Mesenteric fat pad (tissue), 1 donor: ENCODE measurements at regions not wholly inside any gene's neighbourhood (a gene's known extent, or its start where the extent isn't known, plus 50 kb on each side); places are given as distances from the start of the nearest gene placed in this dataset.
"Not testable (repeated sequence)": the region's sequence is repeated elsewhere in the genome, so short reads cannot be mapped to it uniquely, and the experiment has no call there.

Source experiments
- DNase-seq: peaks from one replicate; pipeline ENCODE4 v3.0.0-alpha.2; 2020; ENCODE audit warnings: low spot score
- donor health status: DM: yes; HTN: yes; CAD: no.

- no peak for DNase-seq
Measured at GRCh38 chrX:74180716-74181115, 123.3 kb upstream of the ZCCHC13 start.

GRCh38 chrX:74179990-74180389 lies 124.0 kb upstream of the ZCCHC13 start:
- no peak for DNase-seq

DNA sequence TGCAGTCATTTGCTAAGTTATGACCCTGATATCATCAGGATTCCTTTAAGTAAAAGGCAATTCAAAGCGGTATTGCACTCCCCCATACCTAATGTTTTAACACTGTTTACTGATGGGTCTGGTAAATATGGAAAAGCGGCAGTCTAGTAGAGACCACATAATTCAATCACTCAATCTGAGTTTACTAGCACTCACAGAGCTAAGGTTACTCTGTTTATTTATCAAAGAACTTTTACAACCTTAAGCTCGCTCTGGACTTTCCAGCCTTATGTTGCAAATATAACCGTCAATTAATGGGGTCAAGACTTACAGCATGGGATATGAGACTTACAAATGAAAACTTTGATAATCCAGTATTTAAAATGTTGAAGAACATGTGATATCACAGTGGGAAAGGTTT lies 124.5 kb upstream of the ZCCHC13 start:
- no peak for DNase-seq

GRCh38 chrX:74179071-74179470 lies 124.9 kb upstream of the ZCCHC13 start:
- DNase-seq = no peak

GRCh38 chrX:74178536-74178935 lies 125.4 kb upstream of the ZCCHC13 start:
- DNase-seq = no peak

GRCh38 chrX:74171465-74171864 lies 132.5 kb upstream of the ZCCHC13 start:
- no peak for DNase-seq

DNA sequence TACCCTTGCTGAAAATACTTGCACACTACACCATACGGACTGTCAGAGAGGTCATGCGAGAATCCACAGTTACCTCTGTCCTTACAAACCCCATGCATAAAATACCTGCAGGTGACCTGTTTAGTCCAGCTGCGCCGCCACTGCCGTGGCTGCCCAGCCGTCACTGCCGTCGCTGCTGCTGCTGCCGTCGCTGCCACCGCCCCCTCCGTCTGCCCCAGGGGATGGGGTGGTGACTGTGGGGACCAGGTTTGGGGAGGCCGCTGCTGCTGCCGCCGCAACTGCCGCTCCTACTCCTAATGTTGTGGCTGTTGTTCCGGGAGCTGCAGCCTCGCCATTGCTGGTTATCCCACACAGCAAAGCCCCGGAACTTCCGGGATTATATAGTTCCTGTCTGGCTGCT lies 141.8 kb upstream of the ZCCHC13 start:
- no peak for DNase-seq

GRCh38 chrX:74160816-74161215 lies 143.2 kb upstream of the ZCCHC13 start:
- no peak for DNase-seq

GRCh38 chrX:74160358-74160757 lies 143.6 kb upstream of the ZCCHC13 start:
- DNase-seq = no peak

GRCh38 chrX:74147439-74147838 lies 156.5 kb upstream of the ZCCHC13 start:
- no peak for DNase-seq

GRCh38 chrX:74138943-74139342 lies 165.0 kb upstream of the ZCCHC13 start:
- no peak for DNase-seq

- DNase-seq = no peak
Measured at GRCh38 chrX:74133156-74133796, 170.7 kb upstream of the ZCCHC13 start.

GRCh38 chrX:74132280-74132679 lies 171.7 kb upstream of the ZCCHC13 start:
- DNase-seq = no peak

DNA sequence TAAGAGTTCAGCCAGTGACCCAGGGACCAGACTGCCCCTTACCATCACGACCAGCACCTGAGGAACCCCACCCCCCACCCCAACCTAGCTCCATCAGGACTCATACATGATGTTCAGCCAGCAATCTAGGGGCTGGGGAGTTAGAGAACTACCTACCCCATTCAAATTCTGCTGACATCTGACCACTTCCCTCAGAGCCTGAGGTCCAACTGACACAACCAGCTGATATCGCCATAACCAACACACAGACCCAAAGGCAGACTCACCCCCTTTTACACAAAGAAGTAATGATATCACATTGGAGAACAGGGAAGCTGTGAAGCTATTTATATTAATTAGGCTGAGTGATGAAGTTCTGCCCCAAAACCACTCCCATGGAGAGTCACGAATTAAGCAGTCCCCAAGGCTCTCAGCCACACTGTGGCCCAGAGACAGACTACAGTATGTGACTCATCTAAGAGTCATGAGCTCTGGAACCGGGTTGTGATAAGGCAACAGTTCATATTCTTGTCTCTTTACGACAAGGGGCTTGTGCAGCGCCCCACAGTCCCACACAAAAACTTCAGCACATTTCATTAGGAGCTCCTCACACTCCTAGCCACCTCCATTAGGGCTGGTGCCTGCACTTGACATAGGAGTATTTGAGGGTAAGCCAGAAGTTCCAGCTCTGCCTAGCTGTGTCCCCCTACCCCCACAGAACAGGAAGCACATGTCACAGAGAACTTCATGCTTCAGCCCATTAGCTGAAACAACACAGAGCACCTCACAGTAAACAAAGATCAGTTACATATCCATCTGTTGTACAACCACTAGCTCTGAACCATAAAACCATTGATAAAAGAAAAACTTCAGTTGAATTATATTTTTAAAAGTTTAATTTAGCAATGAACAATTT lies 184.7 kb upstream of the ZCCHC13 start:
- DNase-seq = no peak

DNA sequence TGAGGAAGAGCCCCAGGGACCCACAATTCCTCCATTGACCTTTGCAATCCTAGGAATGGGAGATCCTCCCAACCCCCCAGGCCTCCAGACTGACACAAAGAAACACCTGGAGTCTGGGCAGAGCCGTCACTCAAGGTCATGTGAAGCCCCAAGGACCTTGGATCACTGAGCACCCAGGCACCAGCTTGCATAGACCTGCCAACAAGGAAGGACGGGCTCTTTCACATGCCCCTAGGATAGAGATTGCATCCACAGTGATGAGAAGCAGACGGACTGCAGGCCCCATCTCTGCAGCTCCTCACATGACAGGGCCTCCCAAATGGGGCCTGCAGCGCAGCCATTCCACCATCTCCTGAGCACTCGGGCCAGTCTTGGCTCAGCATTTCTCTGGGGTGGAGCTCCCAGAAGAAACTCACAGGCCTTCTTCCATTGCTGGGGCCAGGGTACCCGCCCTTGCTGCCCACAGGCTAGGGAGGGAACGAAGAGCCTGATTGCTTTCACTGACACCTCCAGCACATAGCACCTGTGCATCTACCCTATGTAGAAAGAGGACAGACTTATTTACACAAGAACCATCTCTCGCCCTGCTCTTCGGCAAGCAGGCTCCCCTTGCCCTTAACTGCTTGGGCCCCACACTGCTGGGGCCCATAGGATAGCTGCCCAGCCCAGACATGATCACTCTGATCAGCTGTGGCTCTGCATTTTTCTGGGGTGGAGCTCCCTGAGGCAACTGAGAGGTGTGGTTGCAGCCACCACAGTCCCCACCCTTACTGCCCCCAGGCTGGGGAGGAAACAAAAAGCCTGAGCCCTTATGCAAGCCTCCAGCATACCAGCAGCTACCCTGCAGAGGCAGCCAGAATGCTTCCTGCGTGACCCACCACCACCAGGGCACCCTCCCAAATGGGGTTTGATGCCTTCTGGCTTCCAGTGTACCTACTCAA lies 185.7 kb upstream of the ZCCHC13 start:
- no peak for DNase-seq

DNA sequence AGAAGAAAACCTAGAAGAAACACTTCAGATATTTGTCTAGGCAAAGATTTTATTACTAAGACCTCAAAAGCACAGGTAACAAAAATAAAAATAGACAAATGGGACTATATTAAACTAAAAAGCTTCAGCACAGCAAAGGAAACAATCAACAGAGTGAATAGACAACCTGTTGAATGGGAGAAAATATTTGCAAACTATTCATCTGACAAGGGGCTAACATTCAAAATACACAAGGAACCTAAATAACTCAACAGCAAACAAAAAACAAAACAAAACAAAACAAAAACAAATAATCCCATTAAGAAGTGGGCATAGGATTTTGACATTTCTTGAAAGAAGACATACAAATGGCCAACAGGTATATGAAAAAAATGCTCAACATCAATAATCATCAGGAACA lies 192.7 kb upstream of the ZCCHC13 start:
- no peak for DNase-seq

DNA sequence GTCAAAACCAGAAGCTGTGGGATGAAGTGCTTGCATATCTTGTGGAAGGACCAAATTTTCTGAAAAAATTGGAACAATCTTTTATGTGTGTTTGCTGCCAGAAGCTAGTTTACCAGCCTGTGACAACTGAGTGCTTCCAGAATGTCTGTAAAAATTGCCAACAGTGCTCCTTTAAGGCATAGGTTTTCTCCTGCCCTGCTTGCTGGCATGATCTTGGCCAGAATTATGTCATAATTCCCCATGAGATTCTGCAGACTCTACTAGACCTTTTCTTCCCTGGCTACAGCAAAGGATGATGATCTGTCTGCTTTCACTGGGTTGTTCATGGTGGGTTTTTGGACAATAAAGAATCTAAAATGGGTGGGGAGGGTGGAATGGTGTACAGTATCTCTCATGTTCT lies 196.3 kb upstream of the ZCCHC13 start:
- no peak for DNase-seq

- DNase-seq = no peak
Measured at GRCh38 chrX:74104356-74105015, 199.5 kb upstream of the ZCCHC13 start.

DNA sequence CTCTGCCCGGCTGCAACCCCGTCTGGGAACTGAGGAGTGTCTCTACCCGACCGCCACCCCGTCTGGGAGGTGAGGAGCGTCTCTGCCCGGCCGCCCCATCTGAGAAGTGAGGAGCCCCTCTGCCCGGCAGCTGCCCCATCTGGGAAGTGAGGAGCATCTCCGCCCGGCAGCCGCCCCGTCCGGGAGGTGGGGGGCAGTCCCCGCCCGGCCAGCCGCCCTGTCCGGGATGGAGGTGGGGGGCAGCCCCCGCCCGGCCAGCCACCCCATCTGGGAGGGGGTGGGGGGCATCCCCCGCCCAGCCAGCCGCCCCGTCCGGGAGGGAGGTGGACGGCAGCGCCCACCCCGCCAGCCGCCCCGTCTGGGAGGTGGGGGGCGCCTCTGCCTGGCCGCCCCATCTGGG lies 205.6 kb upstream of the ZCCHC13 start:
- DNase-seq = not testable (repeated sequence)

DNA sequence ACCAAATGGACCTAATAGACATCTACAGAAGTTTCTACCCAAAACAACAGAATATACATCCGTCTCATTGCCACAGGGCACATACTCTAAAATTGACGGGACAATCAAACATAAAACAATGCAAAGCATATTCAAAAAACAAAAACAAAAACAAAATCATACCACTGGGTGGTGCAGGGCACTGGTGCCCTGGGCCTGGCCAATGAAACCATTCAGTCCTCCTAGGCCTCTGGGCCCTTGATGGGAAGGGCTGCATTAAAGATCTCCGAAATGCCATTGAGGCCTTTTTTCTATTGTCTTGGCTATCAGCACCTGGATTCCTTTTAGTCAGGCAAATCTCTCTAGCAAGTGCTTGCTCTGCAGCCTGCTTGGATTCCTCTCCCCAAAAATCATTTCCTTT lies 213.9 kb upstream of the ZCCHC13 start:
- no peak for DNase-seq

DNA sequence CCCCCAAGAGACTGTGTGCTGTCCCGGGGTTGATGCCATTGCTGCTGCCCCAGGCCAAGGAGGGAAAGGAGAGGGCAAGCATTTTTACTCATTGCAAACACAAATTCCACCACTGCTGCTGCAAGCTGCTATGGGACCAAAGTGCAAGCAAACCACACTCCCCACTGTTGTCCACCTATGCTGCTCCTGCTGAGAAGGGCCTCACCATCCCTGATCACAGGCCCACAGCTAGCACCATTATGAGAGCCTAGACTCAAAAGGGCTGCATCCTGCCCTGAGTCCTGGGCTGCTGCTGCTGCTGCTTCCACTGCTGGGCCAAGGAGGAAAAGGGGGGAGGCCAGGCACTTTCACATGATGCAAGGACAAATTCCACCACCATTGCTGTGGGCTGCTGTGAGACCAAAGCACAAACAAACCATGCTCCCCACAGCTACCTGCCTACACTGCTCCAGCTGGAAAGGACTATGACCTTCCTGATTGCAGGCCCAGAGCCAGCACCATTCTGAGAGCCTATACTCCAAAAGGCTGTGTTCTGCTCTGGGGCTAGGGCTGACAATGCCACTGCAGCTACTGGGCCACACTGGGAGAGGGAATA lies 218.2 kb upstream of the ZCCHC13 start:
- DNase-seq = no peak
